Mucosa of gallbladder (tissue), 1 donor: ENCODE measurements at regions not wholly inside any gene's neighbourhood (a gene's known extent, or its start where the extent isn't known, plus 50 kb on each side); places are given as distances from the start of the nearest gene placed in this dataset.
"Not testable (repeated sequence)": the region's sequence is repeated elsewhere in the genome, so short reads cannot be mapped to it uniquely, and the experiment has no call there.

Source experiments
- DNase-seq: peaks from one replicate; pipeline ENCODE4 v3.0.0-alpha.2; 2020; ENCODE audit warnings: low spot score
- donor health status: DM: no; HTN: no; CAD: no.

GRCh38 chr14:30260833-30261607, 297.9 kb upstream of the G2E3 start:
- DNase-seq = no peak

GRCh38 chr14:30264161-30264560, 294.8 kb upstream of the G2E3 start:
- DNase-seq = no peak

- DNase-seq = no peak
Observed at GRCh38 chr14:30266290-30266689, 292.7 kb upstream of the G2E3 start.

DNA sequence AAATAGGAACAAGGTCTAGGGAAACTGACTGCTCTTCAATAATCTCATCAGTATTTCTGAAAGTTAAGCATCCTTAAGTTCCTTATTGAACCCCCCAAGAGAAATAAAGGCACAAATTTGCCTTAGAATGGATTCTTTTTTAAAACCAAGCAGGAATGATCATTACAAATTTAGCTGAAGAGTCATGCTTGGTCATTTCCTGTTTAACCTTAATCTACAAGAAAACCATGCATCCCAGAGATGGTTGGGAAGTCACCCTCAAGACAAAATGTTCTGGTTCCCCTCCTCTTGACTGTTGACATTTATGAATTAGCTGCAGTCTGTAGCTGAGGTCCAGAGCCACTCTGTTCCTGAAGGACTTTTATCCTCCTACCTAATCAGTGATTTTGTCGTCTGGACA, 291.8 kb upstream of the G2E3 start:
- DNase-seq = no peak

DNA sequence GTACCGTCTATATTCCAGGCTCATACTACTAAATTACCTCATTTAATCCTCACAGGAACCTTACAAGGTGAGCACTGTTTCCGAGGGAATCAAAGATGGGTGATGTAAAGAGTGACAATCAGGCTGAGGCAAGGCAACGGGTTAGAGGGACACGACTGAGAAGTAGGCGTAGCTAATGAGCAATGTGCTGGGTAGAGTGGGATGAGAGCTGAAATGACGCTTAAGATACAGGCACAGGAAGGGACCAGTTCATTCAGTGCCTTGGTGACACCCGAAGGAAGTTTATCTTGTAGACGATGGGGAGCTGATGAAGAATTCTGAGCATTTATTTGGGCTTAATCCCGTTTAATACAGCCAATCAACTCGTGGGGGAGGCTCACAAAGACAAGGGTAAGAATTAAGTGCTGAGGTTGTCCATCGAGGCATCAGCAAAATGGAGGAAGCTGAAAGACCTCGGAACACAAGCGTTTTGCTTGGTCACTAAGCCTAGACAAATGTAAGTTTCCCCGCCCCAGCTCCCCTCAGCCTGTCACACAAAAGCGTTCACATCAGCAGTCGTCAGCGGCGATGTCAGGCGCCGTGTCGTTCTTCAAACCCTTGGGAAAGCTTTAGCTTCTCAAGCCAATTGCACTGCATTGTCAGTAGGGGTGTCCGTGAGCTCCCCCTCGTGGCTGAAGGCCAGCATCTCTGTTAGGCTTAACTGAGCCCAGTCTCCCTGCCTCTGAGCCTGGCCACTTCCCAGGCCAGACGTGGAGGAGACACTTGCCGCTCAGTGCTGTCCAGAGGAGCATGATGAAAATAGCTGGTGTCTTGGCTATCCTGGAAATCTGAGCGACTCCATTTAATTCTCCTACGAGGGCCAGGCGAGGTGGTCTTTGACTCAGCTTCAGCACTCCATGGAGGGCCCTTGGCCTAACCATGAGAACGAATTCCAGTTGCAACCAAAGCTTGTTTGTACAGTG, 288.5 kb upstream of the G2E3 start:
- DNase-seq = peak; percentile 78

GRCh38 chr14:30271811-30272323, 287.1 kb upstream of the G2E3 start:
- no peak for DNase-seq

- no peak for DNase-seq
Observed at GRCh38 chr14:30272848-30273832, 285.8 kb upstream of the G2E3 start.

GRCh38 chr14:30275604-30276003, 283.4 kb upstream of the G2E3 start:
- no peak for DNase-seq

DNA sequence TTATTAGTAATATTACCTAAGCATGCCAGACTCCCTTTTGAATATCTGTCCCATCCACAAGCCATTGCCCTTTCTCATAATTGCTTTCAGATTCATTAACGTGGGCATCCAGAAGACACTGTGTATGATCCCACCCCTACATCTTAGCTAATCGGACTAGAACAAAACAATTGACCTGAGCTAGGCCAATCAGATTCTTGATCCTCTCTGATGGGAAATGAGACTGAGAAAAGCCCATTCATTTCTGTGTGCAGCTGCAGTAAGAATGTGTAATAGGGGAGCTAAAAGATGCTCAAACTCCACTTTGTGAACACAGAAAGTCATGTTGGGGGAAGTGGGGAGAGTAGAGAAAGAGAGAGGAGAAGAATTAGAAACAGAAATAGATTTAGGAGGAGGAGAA, 281.7 kb upstream of the G2E3 start:
- no peak for DNase-seq

DNA sequence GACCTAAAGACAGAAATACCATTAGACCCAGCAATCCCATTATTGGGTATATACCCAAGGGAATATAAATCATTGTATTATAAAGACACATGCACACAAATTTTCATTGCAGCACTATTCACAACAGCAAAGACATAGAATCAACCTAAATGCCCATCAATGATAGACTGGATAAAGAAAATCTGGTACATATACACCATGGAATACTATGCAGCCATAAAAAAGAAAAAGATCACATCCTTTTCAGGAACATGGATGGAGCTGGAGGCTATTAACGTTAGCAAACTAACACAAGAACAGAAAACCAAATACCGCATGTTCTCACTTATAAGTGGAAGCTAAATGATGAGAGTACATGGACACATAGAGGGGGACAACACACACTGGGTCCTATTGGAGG, 280.1 kb upstream of the G2E3 start:
- DNase-seq = not testable (repeated sequence)

- DNase-seq = peak; percentile 41
Observed at GRCh38 chr14:30283822-30284446, 275.0 kb upstream of the G2E3 start.

DNA sequence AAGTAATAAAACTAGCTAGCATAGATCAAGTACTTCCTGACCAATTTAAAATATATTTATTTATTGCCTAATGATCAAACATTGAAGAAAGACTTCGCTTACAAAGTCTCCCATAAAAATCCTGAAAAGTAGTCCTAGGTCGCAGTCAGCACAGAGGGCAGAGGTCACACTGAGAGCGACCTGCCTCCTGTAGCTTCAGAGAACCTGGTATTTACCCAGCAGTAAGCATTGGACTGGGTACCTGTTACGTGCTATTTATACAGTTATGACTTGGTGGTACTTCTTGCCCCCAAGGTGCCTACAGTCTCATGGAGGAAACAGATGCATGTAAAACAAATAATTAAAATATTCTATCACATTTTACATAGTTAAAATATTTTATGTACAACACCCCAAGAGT, 274.1 kb upstream of the G2E3 start:
- DNase-seq = no peak

DNA sequence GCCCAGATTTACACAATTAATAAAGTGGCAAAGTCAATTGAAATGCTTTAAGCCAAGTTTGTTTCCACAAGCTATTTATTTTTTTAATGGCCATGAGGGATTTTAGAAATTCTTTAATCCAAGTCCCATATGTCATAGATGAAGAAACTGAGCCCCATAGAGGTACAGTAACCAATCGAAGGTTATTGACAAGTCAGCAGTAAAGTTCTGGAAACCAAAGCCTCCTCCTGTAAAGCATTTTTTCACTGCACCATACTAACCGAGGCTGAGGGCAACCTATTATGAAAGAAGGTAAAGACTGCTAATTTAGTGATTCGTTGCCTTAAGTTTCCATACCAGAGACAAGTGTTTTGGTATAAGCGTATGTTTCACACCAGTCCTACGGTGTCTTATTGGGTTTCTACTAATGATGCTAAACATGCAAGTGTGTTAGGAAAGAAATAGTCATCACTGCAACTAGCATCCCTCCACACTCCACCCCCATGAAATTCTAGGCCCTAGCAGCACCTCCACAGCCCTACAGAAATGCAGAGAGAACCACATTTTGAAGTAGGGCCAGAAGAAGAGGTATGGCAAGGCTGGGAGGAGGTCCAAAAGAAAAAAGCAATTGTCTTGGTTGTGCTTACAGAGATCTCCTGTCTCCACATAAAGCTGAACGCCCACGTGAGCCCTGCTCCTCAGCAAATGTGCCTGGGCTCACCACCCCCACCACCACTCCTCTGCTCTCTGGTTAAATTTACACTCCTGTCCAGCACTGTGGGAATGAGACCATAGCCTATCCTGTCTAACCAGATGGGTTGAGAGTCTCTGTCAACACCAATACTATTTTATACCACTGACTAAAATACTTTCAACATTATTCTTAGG, 271.1 kb upstream of the G2E3 start:
- DNase-seq = no peak

DNA sequence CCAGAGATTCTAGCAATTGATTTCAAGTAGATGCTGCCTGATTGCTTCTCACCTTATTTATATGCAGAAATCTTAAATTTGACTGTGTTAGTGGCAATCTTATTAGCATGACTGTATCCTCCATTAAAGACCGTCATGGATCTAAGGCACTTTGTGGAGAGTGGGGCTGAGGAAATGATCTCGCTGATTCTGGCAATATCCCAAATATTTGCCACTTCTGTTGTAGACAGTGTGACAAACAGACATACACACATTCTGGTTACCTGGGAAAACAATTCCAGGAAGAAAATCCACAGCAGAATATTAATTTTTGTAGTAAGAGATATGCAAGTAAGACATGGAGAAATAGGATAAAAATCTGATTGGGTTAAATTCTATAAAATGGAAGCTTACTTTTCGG, 269.0 kb upstream of the G2E3 start:
- DNase-seq = no peak

DNA sequence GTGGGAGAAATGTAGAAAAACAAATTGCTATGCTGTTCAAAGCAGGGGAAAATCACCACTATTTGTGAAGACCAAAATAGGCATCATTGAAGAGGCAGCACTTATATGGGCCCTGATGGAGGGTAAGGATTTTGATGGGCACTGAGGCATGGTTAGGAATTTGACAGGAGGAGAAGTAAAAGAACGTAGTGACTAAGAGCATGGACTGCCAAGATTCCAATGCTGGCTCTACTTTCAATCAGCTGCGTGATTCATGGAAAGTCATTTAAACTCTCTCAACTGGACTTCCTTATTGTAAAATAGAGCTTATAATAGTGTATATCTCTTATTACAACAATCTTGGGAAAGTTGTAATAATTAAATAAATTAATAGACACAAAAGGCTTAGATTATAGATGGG, 267.7 kb upstream of the G2E3 start:
- DNase-seq = no peak

GRCh38 chr14:30292541-30292940, 266.4 kb upstream of the G2E3 start:
- no peak for DNase-seq

DNA sequence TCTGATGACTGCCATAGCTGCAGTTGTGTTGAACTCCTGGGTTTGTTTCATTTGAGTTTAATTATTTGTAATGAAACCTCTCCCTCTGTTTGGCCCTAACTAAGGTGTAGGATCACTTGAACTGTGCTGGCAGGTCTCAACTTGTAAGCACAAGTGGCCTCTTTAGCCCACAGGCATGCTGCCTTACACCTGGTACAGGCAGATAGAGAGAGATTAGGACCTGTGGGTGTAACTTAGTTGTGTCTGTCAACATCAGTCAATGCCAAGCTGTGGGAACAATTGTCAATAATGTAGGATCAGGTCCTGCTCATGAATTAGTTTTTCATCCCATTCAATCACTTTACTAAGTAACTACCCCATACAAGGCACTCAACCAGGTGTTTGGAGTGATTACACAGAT, 263.0 kb upstream of the G2E3 start:
- no peak for DNase-seq

DNA sequence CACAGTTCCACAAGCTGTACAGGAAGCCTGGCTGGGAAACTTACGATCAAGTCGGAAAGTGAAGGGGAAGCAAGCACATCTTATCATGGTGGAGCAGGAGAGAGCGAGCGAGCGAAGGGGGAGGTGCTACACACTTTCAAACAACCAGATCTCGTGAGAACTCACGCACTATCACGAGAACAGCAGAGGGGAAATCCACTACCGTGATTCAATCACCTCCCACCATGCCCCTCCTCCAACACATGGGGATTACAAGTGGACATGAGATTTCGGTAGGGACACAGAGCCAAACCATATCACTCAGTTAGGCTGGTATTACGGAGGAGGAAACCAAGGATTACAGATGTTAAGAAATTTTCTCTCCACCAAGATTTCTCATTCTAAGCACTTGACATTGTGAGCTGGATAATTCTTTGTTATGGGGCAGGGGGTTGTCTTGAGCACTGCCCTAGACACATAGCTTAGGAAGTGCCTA, 262.0 kb upstream of the G2E3 start:
- no peak for DNase-seq

DNA sequence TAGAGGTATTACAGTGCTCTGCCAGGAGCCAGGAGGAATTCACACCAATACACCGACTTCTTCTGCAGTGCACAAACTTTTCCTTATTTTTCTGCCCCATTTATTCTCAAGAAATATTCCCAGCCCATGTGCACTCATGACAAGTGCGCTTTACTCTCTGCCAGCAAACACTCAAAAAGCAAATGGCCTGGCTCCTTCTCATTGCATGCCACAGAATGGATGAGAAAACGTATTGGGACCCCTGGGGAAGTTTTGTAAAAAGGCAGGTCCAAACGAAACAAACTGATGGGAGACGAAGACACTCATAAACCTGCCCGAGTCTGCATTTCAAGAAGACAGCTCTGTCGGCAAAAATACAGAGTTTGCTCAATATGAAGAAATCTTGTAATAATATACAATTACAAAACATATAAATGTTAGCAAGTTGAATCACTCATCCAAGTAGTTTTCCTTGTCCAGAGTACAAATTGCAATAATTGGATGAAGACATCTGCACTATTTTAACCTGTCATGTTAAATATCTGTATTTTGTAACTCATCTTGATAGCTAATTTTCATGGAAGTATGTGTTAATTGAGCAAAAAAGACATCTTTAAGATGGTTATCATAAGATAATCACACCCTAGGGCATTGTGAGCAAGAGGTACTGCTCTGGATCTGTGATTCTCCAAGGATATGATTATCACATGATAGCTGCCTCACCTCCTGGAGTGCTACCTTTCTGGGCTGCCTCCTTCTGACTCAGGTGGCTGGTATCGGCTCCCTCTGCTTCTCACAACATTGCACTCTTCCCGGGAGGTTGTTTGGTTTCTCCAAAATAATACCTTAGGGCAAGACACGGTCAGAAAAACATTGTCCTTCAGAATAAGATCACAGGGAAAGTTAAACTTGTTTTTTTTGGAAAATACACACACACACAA, 260.8 kb upstream of the G2E3 start:
- DNase-seq = no peak
